ENCODE measurements at regions not wholly inside any gene's neighbourhood (a gene's known extent, or its start where the extent isn't known, plus 50 kb on each side); places are given as distances from the start of the nearest gene placed in this dataset.

- Histone ChIP-seq H3K4me1 (ENCODE audit: control insufficient read depth, extremely low read depth, insufficient read depth, low read length) (no peaks in the 10 kb centered on the region), H4K20me1 (ENCODE audit: control insufficient read depth, extremely low read depth, insufficient read depth, low read length) (no peaks in the 10 kb centered on the region), H3K27me3 (ENCODE audit: control insufficient read depth, insufficient read depth, low read length) (no peaks in the 10 kb centered on the region), H3K4me2 (ENCODE audit: extremely low read depth, insufficient read depth, low read length) (no peak overlapping the region), H3K9ac (ENCODE audit: insufficient read depth, low read length) (no peak overlapping the region), H3K9me3 (ENCODE audit: control insufficient read depth, insufficient read depth, low read depth, low read length) (no peaks in the 10 kb centered on the region), H3K79me2 (ENCODE audit: control insufficient read depth, insufficient read depth, low read length) (no peaks in the 10 kb centered on the region), H3K4me3 (replicated peaks in 1 of 4; ENCODE audit: control extremely low read depth in 1 of 4, insufficient read depth in 1 of 4, low read depth in 3 of 4, low read length in 4 of 4) (no peak overlapping the region), H2AFZ (ENCODE audit: low read length) (no peak overlapping the region), H3K36me3 (ENCODE audit: control insufficient read depth, insufficient read depth, low read length) (no peaks in the 10 kb centered on the region), H3K27ac (ENCODE audit: insufficient read depth, low read length) (no peak overlapping the region)
- TF ChIP-seq EZH2 (IDR thresholded peaks at IDR 0.05; ENCODE audit: low read length, missing control alignments) (no peak), CTCF (conservative IDR thresholded peaks at IDR 0.05 in 1 of 2, IDR thresholded peaks at IDR 0.05 in 1 of 2; ENCODE audit: low read depth in 1 of 2, low read length in 2 of 2) (no peak)
- no peak for DNase-seq (ENCODE audit: low read depth in 2 of 2)
These were observed 251.2 kb upstream of the VEPH1 start for GRCh38 chr3:157754451-157754850.

- Histone ChIP-seq H2AFZ (ENCODE audit: low read length) (no peak overlapping the region), H3K27me3 (ENCODE audit: control insufficient read depth, insufficient read depth, low read length) (no peaks in the 10 kb centered on the region), H3K4me2 (ENCODE audit: extremely low read depth, insufficient read depth, low read length) (no peak overlapping the region), H3K36me3 (ENCODE audit: control insufficient read depth, insufficient read depth, low read length) (no peaks in the 10 kb centered on the region), H3K9ac (ENCODE audit: insufficient read depth, low read length) (no peak overlapping the region), H3K4me1 (ENCODE audit: control insufficient read depth, extremely low read depth, insufficient read depth, low read length) (no peaks in the 10 kb centered on the region), H3K27ac (ENCODE audit: insufficient read depth, low read length) (no peak overlapping the region), H3K9me3 (ENCODE audit: control insufficient read depth, insufficient read depth, low read depth, low read length) (no peaks in the 10 kb centered on the region), H3K4me3 (replicated peaks in 1 of 4; ENCODE audit: control extremely low read depth in 1 of 4, insufficient read depth in 1 of 4, low read depth in 3 of 4, low read length in 4 of 4) (no peak overlapping the region), H3K79me2 (ENCODE audit: control insufficient read depth, insufficient read depth, low read length) (no peaks in the 10 kb centered on the region), H4K20me1 (ENCODE audit: control insufficient read depth, extremely low read depth, insufficient read depth, low read length) (no peaks in the 10 kb centered on the region)
- TF ChIP-seq CTCF (conservative IDR thresholded peaks at IDR 0.05 in 1 of 2, IDR thresholded peaks at IDR 0.05 in 1 of 2; ENCODE audit: low read depth in 1 of 2, low read length in 2 of 2) (no peak), EZH2 (IDR thresholded peaks at IDR 0.05; ENCODE audit: low read length, missing control alignments) (no peak)
- DNase-seq (ENCODE audit: low read depth in 2 of 2) = no peak
These were observed 250.5 kb upstream of the VEPH1 start for GRCh38 chr3:157753787-157754136.

GRCh38 chr3:157752956-157753786 is 250.0 kb upstream of the VEPH1 start:
- no peak overlapping the region for H3K4me3 ChIP-seq (replicated peaks in 1 of 4; ENCODE audit: control extremely low read depth in 1 of 4, insufficient read depth in 1 of 4, low read depth in 3 of 4, low read length in 4 of 4)
- no peaks in the 10 kb centered on the region for H3K4me1 ChIP-seq (ENCODE audit: control insufficient read depth, extremely low read depth, insufficient read depth, low read length)
- no peak for TF ChIP-seq EZH2 (IDR thresholded peaks at IDR 0.05; ENCODE audit: low read length, missing control alignments)
- no peak for TF ChIP-seq CTCF (conservative IDR thresholded peaks at IDR 0.05 in 1 of 2, IDR thresholded peaks at IDR 0.05 in 1 of 2; ENCODE audit: low read depth in 1 of 2, low read length in 2 of 2)
- H3K9me3 ChIP-seq (ENCODE audit: control insufficient read depth, insufficient read depth, low read depth, low read length) = no peaks in the 10 kb centered on the region
- no peak overlapping the region for H3K4me2 ChIP-seq (ENCODE audit: extremely low read depth, insufficient read depth, low read length)
- H3K79me2 ChIP-seq (ENCODE audit: control insufficient read depth, insufficient read depth, low read length) = no peaks in the 10 kb centered on the region
- no peaks in the 10 kb centered on the region for H4K20me1 ChIP-seq (ENCODE audit: control insufficient read depth, extremely low read depth, insufficient read depth, low read length)
- H3K27me3 ChIP-seq (ENCODE audit: control insufficient read depth, insufficient read depth, low read length) = no peaks in the 10 kb centered on the region
- no peak overlapping the region for H2AFZ ChIP-seq (ENCODE audit: low read length)
- H3K36me3 ChIP-seq (ENCODE audit: control insufficient read depth, insufficient read depth, low read length) = no peaks in the 10 kb centered on the region
- no peak overlapping the region for H3K9ac ChIP-seq (ENCODE audit: insufficient read depth, low read length)
- no peak overlapping the region for H3K27ac ChIP-seq (ENCODE audit: insufficient read depth, low read length)
- no peak for DNase-seq (ENCODE audit: low read depth in 2 of 2)
